ENCODE measurements at regions not wholly inside any gene's neighbourhood (a gene's known extent, or its start where the extent isn't known, plus 50 kb on each side); places are given as distances from the start of the nearest gene placed in this dataset.

DNA sequence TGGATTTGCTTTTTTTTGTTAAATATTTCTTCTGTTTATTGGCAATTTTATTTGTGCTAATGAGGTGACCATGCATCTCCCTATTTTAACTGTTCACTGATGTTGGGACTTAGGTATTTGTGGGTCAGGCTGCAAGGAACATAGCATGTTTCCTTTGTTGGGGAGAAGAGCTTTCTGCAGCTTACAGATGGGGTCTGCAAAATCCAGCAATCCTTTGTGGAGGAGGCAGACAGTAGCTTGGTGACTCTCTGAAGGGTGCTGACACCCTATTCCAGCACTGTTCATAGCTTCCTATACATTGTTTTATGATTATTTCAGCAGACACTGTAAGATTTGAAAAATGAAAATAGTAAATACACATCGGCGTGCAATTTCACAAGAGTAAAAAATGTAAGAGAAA, 491.7 kb downstream of the RAPGEF2 start:
- no peaks in the 10 kb centered on the region for H4K20me1 ChIP-seq (replicated peaks in 1 of 2; ENCODE audit: control insufficient read depth in 1 of 2, insufficient read depth in 2 of 2, low read length in 2 of 2)
- POLR2A ChIA-PET (ENCODE audit: partially characterized antibody): interaction anchor here (1.4 kb wide), 1 partner anchor 13 kb away, joined by 3 read pairs; no protein-coding TSS in a partner anchor
- FAIRE-seq (no peak), DNase-seq (ENCODE audit: low read depth in 1 of 2, low spot score in 2 of 2) (no peak)
- peak overlapping the region; percentile 95; the same call in 1 of the 2 replicates for H2BK5ac ChIP-seq (ENCODE audit: low read depth, low read length)
- no peaks in the 10 kb centered on the region for H3K27me3 ChIP-seq (replicated peaks in 1 of 4; ENCODE audit: control insufficient read depth in 3 of 4, extremely low read depth in 1 of 4, insufficient read depth in 3 of 4, low read length in 3 of 4)
- H3K14ac ChIP-seq (ENCODE audit: insufficient read length): peak overlapping the region; percentile 54
- no peaks in the 10 kb centered on the region for H3K9me3 ChIP-seq (ENCODE audit: insufficient read depth in 2 of 2, low read depth in 1 of 2, low read length in 1 of 2)
- peak overlapping the region; percentile 52; the same call in 1 of the 2 replicates for H2BK12ac ChIP-seq (ENCODE audit: low read depth, low read length)
- no peaks in the 10 kb centered on the region for H3K79me1 ChIP-seq (ENCODE audit: low read depth, low read length)
- peak overlapping the region; percentile 39 for H4K5ac ChIP-seq (ENCODE audit: insufficient read length, low read depth, low read length)
- H3K36me3 ChIP-seq (ENCODE audit: control insufficient read depth in 2 of 4, insufficient read depth in 4 of 4, low read length in 3 of 4): no peaks in the 10 kb centered on the region; a peak in 1 of 8 replicates
- no peak overlapping the region for H3K56ac ChIP-seq (replicated peaks; ENCODE audit: insufficient read length, low read depth, low read length)
- peak overlapping the region; percentile 67 for H2BK120ac ChIP-seq (replicated peaks; ENCODE audit: low read depth, low read length)
- H3K4ac ChIP-seq (replicated peaks; ENCODE audit: insufficient read length, low read depth, low read length): peak overlapping the region; percentile 76
- H3K79me2 ChIP-seq (ENCODE audit: control insufficient read depth in 1 of 2, insufficient read depth in 2 of 2, low read length in 2 of 2): no peaks in the 10 kb centered on the region
- peaks cover 4 to 28% (median 11%) of the 10 kb centered on the region in 4 experiments; a peak in 6 of 7 replicates for H3K4me1 ChIP-seq (replicated peaks in 1 of 4; ENCODE audit: control insufficient read depth in 3 of 4, insufficient read depth in 4 of 4, low read length in 3 of 4)
- no peak overlapping the region for H2AK5ac ChIP-seq (ENCODE audit: low read depth, low read length)
- no peaks in the 10 kb centered on the region for H3K23me2 ChIP-seq (ENCODE audit: low read depth, low read length)
- H2BK20ac ChIP-seq (ENCODE audit: low read length): peak overlapping the region; percentile 86; the same call in 1 of the 2 replicates
- no peak overlapping the region for H3K4me3 ChIP-seq (ENCODE audit: extremely low read depth in 1 of 4, insufficient read depth in 2 of 4, low read depth in 3 of 4, low read length in 4 of 4)
- H4K91ac ChIP-seq (replicated peaks; ENCODE audit: insufficient read length, low read length): peak overlapping the region; percentile 58
- peak overlapping the region; percentile 81 for H3K18ac ChIP-seq (ENCODE audit: extremely low read depth, low read length)
- H2AFZ ChIP-seq (ENCODE audit: low read length): 0 out of 2 replicates have a peak overlapping the region, but pooled peaks have one; percentile 48
- no peak overlapping the region for H2BK15ac ChIP-seq (ENCODE audit: low read length)
- H3K4me2 ChIP-seq (ENCODE audit: insufficient read depth in 1 of 2, low read depth in 2 of 2, low read length in 2 of 2): no peak overlapping the region; a peak in 1 of 4 replicates
- WGBS, 2 experiments (ENCODE audit: extremely low coverage in 1 of 2, insufficient coverage in 1 of 2, insufficient read length in 1 of 2, insufficient replicate concordance in 2 of 2, low coverage in 1 of 2, low lambda C conversion rate in 2 of 2, missing lambda C conversion rate in 1 of 2): 77% methylated on average over 2 of the region's 2 CpGs; no CpG with 5 or more reads in 1 of the 2 experiments
- no peak overlapping the region for H3K23ac ChIP-seq (ENCODE audit: insufficient read length)
- H3K27ac ChIP-seq (ENCODE audit: low read depth, low read length): peak overlapping the region; percentile 65; the same call in 1 of the 2 replicates
- CTCF ChIA-PET (ENCODE audit: partially characterized antibody): no interaction called here
- H4K8ac ChIP-seq (ENCODE audit: extremely low read depth, insufficient read depth, low read length): no peak overlapping the region
- H3K9ac ChIP-seq (replicated peaks in 1 of 4; ENCODE audit: extremely low read depth in 1 of 4, low read depth in 3 of 4, low read length in 3 of 4): no peak overlapping the region
- no peak for TF ChIP-seq CHD2 (IDR thresholded peaks at IDR 0.05; ENCODE audit: low read length)
- no peak for TF ChIP-seq KDM4A (IDR thresholded peaks at IDR 0.05; ENCODE audit: low read depth, low read length, severe bottlenecking)

All from H1 (cell line).